ENCODE measurements at regions not wholly inside any gene's neighbourhood (a gene's known extent, or its start where the extent isn't known, plus 50 kb on each side); places are given as distances from the start of the nearest gene placed in this dataset.
A peak's percentile ranks its signal among the peaks of the same experiment; 100 is the strongest.

GRCh38 chr5:82384034-82384750 is 106.0 kb upstream of the RPS23 start:
- 48% methylated on average over 6 of the region's 6 CpGs for WGBS (ENCODE audit: insufficient coverage, low coverage, missing lambda C conversion rate)
- peaks cover 11 to 17% of the 10 kb centered on the region in 2 experiments for H3K4me1 ChIP-seq (replicated peaks in 1 of 2; ENCODE audit: control insufficient read depth in 2 of 2, insufficient read depth in 2 of 2, low read length in 2 of 2)
- no peak overlapping the region for H3K4me3 ChIP-seq
- POLR2A ChIA-PET, result interaction anchor here (0.9 to 1.1 kb wide), 2 partner anchors 9 to 15 kb away, joined by 3 read pairs; no protein-coding TSS in a partner anchor
- no peak for TF ChIP-seq PPARD (CRISPR knock-in tag; IDR thresholded peaks at IDR 0.05)
- ATAC-seq, result no peak
- no peak overlapping the region for H3K27ac ChIP-seq (ENCODE audit: extremely low read depth, low read depth, low read length)
- no peaks in the 10 kb centered on the region for H3K79me2 ChIP-seq (ENCODE audit: control insufficient read depth, insufficient read depth, low read length)
- no TSS peak for BruUV-seq (replicated peaks)
- CTCF ChIA-PET (ENCODE audit: low intra/inter-chr PET ratio), result no interaction called here
- H4K20me1 ChIP-seq (replicated peaks; ENCODE audit: control insufficient read depth, insufficient read depth, low read length), result no peaks in the 10 kb centered on the region
- no peak overlapping the region for H3K9ac ChIP-seq (ENCODE audit: insufficient read depth in 1 of 2, low read depth in 2 of 2, low read length in 2 of 2)
- intact Hi-C loops (cut with micrococcal nuclease), result no loop called here
- no peaks in the 10 kb centered on the region for H3K36me3 ChIP-seq (ENCODE audit: control insufficient read depth, insufficient read depth, low read length)
- DNase-seq (ENCODE audit: extremely low read depth in 1 of 4, low spot score in 3 of 4), result no peak
- no peaks in the 10 kb centered on the region for H3K9me3 ChIP-seq (replicated peaks; ENCODE audit: control insufficient read depth, insufficient read depth, low read depth, low read length)
- H3K4me2 ChIP-seq (ENCODE audit: insufficient read depth, low read length), result no peak overlapping the region
- no peak for FAIRE-seq
- no peaks in the 10 kb centered on the region for H3K9me1 ChIP-seq (ENCODE audit: control insufficient read depth, insufficient read depth, low read length)
- no peaks in the 10 kb centered on the region for H3K27me3 ChIP-seq (ENCODE audit: control insufficient read depth in 2 of 2, insufficient read depth in 2 of 2, low read length in 2 of 2)
- in situ Hi-C loops (cut with MboI), result no loop called here
- H2AFZ ChIP-seq (ENCODE audit: low read depth, low read length), result peak overlapping the region; percentile 38; the same call in 1 of the 2 replicates

DNA sequence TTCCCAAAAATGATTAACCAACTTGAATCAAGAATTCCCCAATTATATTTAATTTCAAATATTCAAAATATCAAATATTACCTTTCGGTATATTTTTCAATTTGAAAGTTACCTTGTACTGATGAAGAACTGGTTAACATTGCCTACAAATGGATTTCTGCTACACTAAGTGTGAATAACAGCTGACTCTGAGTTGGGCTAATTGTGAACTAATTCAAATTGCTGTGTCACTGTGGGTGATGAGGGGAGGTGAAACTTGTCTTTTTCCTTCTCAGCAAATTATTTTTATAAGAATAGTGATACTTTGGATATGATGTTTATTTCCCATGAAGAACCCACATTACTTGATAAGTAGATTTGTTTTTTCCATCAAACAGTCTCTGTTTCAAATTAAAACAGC is 103.4 kb upstream of the RPS23 start:
- H4K20me1 ChIP-seq (replicated peaks; ENCODE audit: control insufficient read depth, insufficient read depth, low read length), result no peaks in the 10 kb centered on the region
- no peaks in the 10 kb centered on the region for H3K27me3 ChIP-seq (ENCODE audit: control insufficient read depth in 2 of 2, insufficient read depth in 2 of 2, low read length in 2 of 2)
- no peak overlapping the region for H3K27ac ChIP-seq (ENCODE audit: extremely low read depth, low read depth, low read length)
- no peak overlapping the region for H3K4me2 ChIP-seq (ENCODE audit: insufficient read depth, low read length)
- no peaks in the 10 kb centered on the region for H3K9me1 ChIP-seq (ENCODE audit: control insufficient read depth, insufficient read depth, low read length)
- no TSS peak for BruUV-seq (replicated peaks)
- ATAC-seq, result no peak
- DNase-seq (ENCODE audit: extremely low read depth in 1 of 4, low spot score in 3 of 4), result no peak
- no peak for FAIRE-seq
- H3K9me3 ChIP-seq (replicated peaks; ENCODE audit: control insufficient read depth, insufficient read depth, low read depth, low read length), result no peaks in the 10 kb centered on the region; the same call in 1 of the 2 replicates
- intact Hi-C loops (cut with micrococcal nuclease) (no loop called here), in situ Hi-C loops (cut with MboI) (no loop called here)
- H3K36me3 ChIP-seq (ENCODE audit: control insufficient read depth, insufficient read depth, low read length), result no peaks in the 10 kb centered on the region
- H2AFZ ChIP-seq (ENCODE audit: low read depth, low read length), result no peak overlapping the region
- CTCF ChIA-PET (ENCODE audit: low intra/inter-chr PET ratio), result no interaction called here
- POLR2A ChIA-PET, result no interaction called here
- H3K79me2 ChIP-seq (ENCODE audit: control insufficient read depth, insufficient read depth, low read length), result no peaks in the 10 kb centered on the region
- no peak overlapping the region for H3K9ac ChIP-seq (ENCODE audit: insufficient read depth in 1 of 2, low read depth in 2 of 2, low read length in 2 of 2)
- WGBS (ENCODE audit: insufficient coverage, low coverage, missing lambda C conversion rate), result 44% methylated on average over 1 of the region's 1 CpG
- H3K4me1 ChIP-seq (replicated peaks in 1 of 2; ENCODE audit: control insufficient read depth in 2 of 2, insufficient read depth in 2 of 2, low read length in 2 of 2), result no peaks in the 10 kb centered on the region; a peak in 1 of 5 replicates
- no peak overlapping the region for H3K4me3 ChIP-seq
- TF ChIP-seq NFIX (CRISPR knock-in tag; IDR thresholded peaks at IDR 0.05; ENCODE audit: low read depth) (no peak), ZKSCAN1 (IDR thresholded peaks at IDR 0.05; ENCODE audit: low read depth, low read length) (no peak), CBX8 (IDR thresholded peaks at IDR 0.05; ENCODE audit: borderline replicate concordance, extremely low read depth, low read depth, low read length, poor library complexity, severe bottlenecking) (no peak), MAFK (IDR thresholded peaks at IDR 0.05; ENCODE audit: low read length) (peak; percentile 35; the same call in 1 of the 2 replicates), NFE2 (IDR thresholded peaks at IDR 0.05; ENCODE audit: low read depth) (peak; percentile 79), KDM4B (IDR thresholded peaks at IDR 0.05; ENCODE audit: borderline replicate concordance in 2 of 2, low read depth in 1 of 2) (no peak), SAFB (IDR thresholded peaks at IDR 0.05; ENCODE audit: borderline replicate concordance, low read depth, low read length) (no peak), BACH1 (tag; IDR thresholded peaks at IDR 0.05) (0 out of 2 replicates have a peak, but pooled peaks have one; percentile 40), HNRNPL (IDR thresholded peaks at IDR 0.05; ENCODE audit: low read depth, low read length) (no peak), DLX4 (CRISPR knock-in tag; IDR thresholded peaks at IDR 0.05) (no peak), MAFF (IDR thresholded peaks at IDR 0.05; ENCODE audit: low read length) (peak; percentile 46; the same call in 1 of the 2 replicates), ZNF316 (IDR thresholded peaks at IDR 0.05) (peak; percentile 91), MAFG (tag; conservative IDR thresholded peaks at IDR 0.05) (peak; percentile 64)
- TF ChIP-seq, protein P1, sequence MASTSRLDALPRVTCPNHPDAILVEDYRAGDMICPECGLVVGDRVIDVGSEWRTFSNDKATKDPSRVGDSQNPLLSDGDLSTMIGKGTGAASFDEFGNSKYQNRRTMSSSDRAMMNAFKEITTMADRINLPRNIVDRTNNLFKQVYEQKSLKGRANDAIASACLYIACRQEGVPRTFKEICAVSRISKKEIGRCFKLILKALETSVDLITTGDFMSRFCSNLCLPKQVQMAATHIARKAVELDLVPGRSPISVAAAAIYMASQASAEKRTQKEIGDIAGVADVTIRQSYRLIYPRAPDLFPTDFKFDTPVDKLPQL (IDR thresholded peaks at IDR 0.05; ENCODE audit: extremely low read depth, insufficient read length), result no peak
